Caki2 (cell line): ENCODE measurements at regions not wholly inside any gene's neighbourhood (a gene's known extent, or its start where the extent isn't known, plus 50 kb on each side); places are given as distances from the start of the nearest gene placed in this dataset.

Experiments used
- DNase-seq: peaks from one replicate; pipeline ENCODE4 v3.0.0-alpha.2; 2015; ENCODE audit warnings: low read depth
- in situ Hi-C: cut with HindIII; loops from 2 replicates; pipeline ENCODE4 v1.10.0; 2016; ENCODE audit warnings: low sequenced_read_pairs, low pct_unique_long_range_greater_than_20kb, mixed read lengths

DNA sequence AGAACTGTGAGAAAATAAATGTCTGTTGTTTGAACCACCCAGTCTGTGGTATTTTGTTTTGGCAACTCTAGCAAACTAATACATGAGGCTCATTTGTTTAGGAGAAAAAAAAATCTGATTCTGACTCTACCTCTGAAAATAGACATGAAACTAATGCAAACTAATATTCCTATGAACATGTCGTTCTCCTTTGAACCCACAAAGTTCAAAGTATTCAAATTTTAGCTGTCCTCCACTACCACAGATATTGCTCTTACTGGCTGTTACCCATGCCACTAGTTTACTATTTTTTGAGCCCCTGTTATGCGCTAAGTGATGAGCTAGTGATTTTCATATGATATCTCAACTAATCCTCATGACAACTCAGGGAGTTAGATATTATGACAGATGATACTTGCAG lies 58.8 kb upstream of the ZNF804B start:
- no peak for DNase-seq
- in situ Hi-C loops: no loop called here

DNA sequence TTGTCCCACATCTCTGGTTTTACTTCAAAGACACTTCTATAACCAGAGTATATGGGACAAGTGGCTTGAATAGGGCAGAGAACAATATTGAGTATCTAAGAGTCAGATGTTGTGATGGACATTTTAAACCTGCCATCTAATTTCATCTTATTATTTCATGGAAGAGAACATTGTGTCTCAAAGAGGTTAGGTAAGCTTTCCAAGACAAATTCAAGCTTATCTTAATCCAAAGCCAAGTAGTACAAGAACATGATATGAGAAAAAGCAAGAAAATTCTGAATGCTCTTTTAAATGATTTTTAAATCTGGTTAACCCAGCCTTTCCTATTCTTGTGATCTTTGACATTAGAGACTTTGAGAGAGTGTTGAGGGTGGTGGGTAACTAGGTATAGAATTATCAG lies 65.3 kb upstream of the ZNF804B start:
- in situ Hi-C loops: no loop called here

DNA sequence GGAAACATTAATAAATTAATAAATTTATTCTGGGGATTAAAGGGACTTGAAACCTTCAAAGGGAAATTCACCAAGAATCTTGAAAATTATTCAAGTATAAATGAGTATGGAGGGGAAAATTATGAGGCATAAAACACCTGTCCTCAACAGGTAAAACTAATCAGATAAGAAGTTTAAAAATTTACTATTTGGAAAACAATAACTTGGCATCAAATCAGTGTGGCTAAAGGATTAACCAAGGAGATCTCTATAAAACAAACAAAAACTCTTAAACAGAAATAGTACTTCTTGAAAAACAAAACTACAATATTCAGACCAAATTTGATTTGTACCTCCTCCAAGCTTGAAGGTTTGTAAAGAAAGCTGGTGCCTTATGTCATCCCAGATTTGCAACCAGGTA lies 66.4 kb upstream of the ZNF804B start:
- in situ Hi-C loops: no loop called here
- DNase-seq: no peak

More for the DNA sequence above, 65.3 kb upstream of the ZNF804B start:
- no peak for DNase-seq

GRCh38 chr7:88692493-88692892 lies 67.0 kb upstream of the ZNF804B start:
- in situ Hi-C loops: no loop called here
- no peak for DNase-seq

- DNase-seq: no peak
- in situ Hi-C loops: no loop called here
These were observed 69.7 kb upstream of the ZNF804B start for GRCh38 chr7:88689821-88690220.

- no peak for DNase-seq
- in situ Hi-C loops: no loop called here
These were observed 71.3 kb upstream of the ZNF804B start for GRCh38 chr7:88688222-88688621.

DNA sequence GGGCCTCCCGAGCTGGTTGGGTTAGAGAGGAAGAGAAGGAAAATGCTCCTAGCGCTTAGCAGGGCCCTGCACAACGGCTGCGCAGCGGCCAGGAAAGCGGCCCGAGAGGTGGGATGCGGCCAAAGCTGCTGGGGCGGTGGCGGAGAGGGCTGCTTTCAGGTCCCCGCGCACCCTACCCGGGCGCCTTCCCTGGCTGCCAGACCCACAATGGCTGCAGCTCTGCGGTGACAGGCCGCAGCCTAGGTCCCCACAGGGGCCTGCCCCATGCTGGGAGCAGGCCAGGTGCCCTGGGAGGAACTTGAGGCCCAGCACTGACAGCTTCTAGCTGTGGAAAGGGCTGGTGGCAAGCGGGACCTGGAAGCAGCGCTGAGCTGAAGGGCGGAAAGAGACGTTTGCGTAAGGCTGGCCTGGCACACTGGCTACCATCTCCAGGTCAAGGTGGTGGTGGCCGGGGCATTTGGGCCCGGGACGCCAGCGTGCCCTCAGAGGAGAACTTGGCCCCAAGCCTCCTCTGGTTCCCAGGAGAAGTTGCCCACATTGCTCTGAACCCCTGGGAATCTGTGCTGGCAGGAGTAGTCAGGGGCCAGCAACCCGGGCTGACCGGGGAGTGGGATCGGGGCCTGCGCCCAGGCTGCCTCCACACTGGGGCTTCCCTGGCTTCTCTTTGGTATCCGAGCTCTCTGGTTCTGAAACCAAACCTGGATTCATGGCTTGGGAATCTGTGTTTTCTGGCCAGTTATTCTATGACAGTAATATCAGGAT lies 72.9 kb upstream of the ZNF804B start:
- in situ Hi-C loops: no loop called here

GRCh38 chr7:88681682-88682081 lies 77.8 kb upstream of the ZNF804B start:
- DNase-seq: no peak
- in situ Hi-C loops: no loop called here

More for the DNA sequence above, 72.9 kb upstream of the ZNF804B start:
- no peak for DNase-seq

GRCh38 chr7:88670536-88670935 lies 89.0 kb upstream of the ZNF804B start:
- in situ Hi-C loops: no loop called here
- DNase-seq: no peak

- in situ Hi-C loops: no loop called here
- no peak for DNase-seq
These were observed 89.6 kb upstream of the ZNF804B start for GRCh38 chr7:88669913-88670312.

DNA sequence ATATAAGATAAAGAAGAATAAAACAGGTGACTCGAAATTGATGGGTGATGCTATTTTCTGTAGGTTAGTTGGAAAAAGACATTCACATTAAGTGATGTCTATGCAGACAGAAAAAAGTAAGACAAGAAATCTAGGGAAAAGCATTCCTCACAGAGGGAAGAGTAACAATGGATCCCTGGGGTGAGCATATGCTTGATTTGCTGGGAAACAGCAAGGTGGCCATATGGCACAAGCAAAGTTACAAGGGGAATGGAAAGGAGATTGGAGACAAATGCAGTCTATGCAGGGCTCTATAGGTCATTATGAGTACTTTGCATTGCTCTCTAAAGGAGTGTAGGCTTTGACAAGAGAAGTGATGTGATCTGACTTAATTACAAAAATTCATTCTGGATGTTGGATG lies 90.9 kb upstream of the ZNF804B start:
- in situ Hi-C loops: no loop called here
- no peak for DNase-seq

- in situ Hi-C loops: no loop called here
- DNase-seq: no peak
These were observed 92.9 kb upstream of the ZNF804B start for GRCh38 chr7:88666626-88667025.

- in situ Hi-C loops: no loop called here
- DNase-seq: no peak
These were observed 93.5 kb upstream of the ZNF804B start for GRCh38 chr7:88665892-88666514.

GRCh38 chr7:88664630-88665233 lies 94.8 kb upstream of the ZNF804B start:
- in situ Hi-C loops: no loop called here
- DNase-seq: peak; percentile 19

DNA sequence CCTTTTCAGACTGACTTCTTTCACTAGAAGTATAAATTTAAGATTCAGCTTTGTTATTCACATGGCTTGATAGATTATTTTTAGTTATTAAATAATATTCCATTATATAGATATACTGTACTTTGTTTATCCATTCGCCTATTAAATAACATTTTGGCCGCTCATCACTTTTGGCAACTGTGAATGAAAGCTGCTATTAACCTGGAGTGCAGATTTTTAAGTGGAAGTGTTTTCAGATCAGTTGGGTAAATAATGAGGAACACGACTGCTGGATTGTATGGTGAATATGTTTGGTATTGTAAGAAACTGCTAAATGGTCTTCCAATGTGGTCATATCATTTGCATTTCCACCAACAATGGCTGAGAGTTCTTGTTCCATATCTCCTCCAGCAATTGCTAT lies 97.6 kb upstream of the ZNF804B start:
- in situ Hi-C loops: no loop called here
- DNase-seq: no peak

DNA sequence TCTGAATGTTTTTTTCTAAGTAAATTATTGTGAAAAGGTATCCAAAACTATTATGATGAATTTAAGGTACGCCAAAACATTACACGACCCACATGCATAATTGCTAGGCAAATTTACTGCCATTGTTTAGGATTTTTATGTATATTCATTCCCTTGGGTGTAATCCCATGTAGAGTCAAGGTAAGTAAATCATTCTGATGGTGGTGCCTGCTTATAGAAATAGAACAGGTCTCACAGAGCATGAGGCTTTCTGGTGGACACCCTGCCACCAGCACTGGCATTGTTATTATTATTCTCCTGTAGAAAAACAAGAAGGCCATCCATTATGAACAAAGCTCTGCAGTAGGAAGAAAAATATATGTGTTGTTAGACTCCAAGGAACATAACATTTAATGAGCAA lies 111.7 kb upstream of the ZNF804B start:
- in situ Hi-C loops: no loop called here
- DNase-seq: no peak

DNA sequence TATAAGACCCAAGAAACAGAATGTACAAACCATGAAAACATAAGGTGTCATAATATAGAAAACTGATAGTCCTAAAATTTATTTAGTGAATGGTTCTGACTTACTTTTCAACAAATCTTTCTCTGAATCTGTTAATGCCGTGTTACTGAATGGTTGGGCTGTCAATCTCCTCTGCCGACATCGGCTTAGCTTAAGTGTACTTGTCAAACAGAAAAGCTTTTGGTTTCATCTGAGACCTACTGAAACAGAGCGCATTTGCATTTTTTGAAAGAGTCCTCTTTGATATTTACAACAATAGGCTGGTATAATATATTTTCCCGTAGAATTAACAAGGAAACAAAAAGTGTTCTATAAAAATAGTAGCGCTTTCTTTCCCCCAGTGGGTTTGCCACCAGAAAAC lies 120.9 kb upstream of the ZNF804B start:
- in situ Hi-C loops: no loop called here
- no peak for DNase-seq

DNA sequence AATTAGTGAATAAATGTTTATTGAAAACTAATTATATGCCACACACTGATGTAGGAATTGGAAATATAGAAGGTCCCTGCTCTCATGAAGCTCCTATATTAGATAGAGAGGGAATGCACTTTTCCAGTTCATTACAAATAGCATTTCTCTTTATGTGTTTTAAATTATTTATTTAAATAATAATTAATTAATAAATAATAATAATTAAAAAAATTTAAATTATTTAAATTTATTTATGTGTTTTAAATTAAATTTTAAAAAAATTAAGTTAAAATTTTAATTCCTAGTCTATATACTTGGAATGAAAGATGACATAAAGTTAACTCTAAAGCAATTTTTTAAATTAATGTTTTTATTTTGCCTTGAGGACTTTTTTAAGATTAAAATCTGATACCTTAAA lies 121.7 kb upstream of the ZNF804B start:
- in situ Hi-C loops: no loop called here
- DNase-seq: no peak

DNA sequence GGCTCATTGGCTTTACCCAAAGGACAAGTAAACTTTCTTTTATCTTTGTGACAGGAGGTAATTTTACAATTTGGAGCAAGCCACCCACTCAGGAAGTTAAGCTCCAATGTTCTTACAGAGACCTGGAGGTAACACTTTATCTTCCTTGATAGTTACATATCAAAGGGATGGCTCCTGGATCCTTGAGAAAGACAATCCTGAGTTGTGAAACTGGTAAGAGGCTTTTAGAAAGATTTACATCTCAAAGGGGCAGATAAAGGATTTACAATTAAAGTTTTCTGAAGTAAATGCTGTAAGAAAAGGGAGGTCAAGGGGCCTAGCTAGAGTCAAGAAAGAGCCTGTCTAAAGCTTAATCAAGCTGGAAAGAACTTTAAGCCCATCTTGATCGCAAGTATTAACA lies 124.4 kb upstream of the ZNF804B start:
- no peak for DNase-seq
- in situ Hi-C loops: no loop called here

DNA sequence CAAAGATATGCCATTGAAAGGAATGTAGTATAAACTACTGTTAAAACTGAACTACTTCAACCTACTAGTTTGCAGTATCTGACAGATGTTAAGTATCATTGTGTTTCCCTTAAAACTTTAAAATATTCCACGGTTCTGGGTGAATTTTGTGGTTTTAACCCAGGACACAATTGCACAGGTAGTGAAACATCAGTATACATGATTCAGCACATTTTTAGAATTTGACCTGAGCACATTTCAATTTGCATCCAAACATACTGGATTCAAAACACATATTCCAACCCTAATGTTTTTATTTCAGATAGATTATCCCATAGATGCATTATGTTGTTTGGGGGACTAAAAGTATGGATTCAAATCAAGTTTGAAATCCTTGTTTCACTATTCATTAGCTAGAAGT lies 129.9 kb upstream of the ZNF804B start:
- no peak for DNase-seq
- in situ Hi-C loops: no loop called here
